Choroid plexus epithelial cell (primary cell): ENCODE measurements at regions not wholly inside any gene's neighbourhood (a gene's known extent, or its start where the extent isn't known, plus 50 kb on each side); places are given as distances from the start of the nearest gene placed in this dataset.

ENCODE experiments used
- DNase-seq: peaks from one replicate; pipeline ENCODE4 v3.0.0-alpha.2; 2010; ENCODE audit warnings: low read depth
- H3K4me3 ChIP-seq: 2 replicates; pipeline ENCODE4 v1.5.1; 2011; ENCODE audit warnings: low read depth, mild to moderate bottlenecking, control low read depth, low read length, moderate library complexity
- TF ChIP-seq, protein P1 (sequence below): conservative IDR thresholded peaks from 2 replicates; pipeline ENCODE4 v1.5.1; 2011; ENCODE audit warnings: low read depth, mild to moderate bottlenecking, control low read depth, inconsistent platforms, low read length, moderate library complexity

DNA sequence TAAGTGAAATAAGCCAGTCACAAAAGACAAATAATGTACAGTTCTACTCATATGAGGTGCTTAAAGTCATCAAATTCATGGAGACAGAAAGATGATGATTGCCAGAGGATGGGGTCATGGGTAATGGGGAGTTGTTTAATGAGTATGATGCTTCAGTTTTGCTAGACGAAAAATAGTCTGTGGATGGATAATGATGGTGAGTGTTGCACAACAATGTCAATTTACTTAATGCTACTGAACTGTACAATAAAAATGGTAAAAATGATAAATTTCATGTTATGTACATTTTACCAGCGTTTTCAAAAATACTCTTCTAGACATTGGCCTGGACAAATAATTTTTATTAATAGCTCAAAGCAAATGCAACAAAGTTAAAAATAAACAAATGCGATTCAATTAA lies 118.5 kb upstream of the KYNU start:
- TF ChIP-seq, protein P1, sequence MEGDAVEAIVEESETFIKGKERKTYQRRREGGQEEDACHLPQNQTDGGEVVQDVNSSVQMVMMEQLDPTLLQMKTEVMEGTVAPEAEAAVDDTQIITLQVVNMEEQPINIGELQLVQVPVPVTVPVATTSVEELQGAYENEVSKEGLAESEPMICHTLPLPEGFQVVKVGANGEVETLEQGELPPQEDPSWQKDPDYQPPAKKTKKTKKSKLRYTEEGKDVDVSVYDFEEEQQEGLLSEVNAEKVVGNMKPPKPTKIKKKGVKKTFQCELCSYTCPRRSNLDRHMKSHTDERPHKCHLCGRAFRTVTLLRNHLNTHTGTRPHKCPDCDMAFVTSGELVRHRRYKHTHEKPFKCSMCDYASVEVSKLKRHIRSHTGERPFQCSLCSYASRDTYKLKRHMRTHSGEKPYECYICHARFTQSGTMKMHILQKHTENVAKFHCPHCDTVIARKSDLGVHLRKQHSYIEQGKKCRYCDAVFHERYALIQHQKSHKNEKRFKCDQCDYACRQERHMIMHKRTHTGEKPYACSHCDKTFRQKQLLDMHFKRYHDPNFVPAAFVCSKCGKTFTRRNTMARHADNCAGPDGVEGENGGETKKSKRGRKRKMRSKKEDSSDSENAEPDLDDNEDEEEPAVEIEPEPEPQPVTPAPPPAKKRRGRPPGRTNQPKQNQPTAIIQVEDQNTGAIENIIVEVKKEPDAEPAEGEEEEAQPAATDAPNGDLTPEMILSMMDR, result no peak
- no peak for DNase-seq
- H3K4me3 ChIP-seq, result no peak overlapping the region

DNA sequence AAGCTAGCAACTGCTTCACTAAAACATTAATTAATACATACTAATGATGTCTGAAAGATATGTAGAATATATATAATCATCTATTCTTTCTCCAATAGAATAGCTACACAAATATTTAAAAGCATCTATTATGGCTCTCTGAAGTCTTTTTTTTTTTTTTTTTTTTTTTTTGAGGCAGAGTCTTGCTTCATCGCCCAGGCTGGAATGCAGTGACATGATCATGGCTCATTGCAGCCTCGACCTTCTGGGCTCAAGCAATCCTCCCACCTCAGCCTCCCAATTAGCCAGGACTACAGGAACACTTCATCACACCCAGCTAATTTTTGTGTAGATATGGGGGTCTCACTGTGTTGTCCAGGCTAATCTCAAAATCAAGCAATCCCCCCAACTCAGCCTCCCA lies 120.4 kb upstream of the KYNU start:
- peak; percentile 21 for DNase-seq
- TF ChIP-seq, protein P1, result no peak
- H3K4me3 ChIP-seq, result no peak overlapping the region

DNA sequence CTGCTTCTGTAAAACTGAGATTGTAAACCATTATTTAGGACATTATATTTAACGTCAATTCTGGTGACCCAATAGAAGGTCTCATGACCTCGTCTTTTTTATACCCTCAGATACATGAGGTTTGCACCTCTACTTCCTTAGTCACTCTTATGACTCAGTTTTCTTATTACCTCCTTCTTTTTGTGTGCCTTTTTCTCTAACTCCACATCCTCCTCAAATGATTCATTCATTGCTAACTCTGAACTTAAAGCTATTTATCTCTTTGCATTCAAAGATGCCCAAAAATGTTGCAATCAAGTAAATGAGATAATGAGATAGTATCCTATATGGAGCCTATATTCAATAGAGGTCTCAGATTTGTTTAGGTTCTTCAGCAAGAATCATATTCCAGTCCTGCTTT lies 121.0 kb upstream of the KYNU start:
- no peak overlapping the region for H3K4me3 ChIP-seq
- DNase-seq, result peak; percentile 49
- TF ChIP-seq, protein P1, result no peak

DNA sequence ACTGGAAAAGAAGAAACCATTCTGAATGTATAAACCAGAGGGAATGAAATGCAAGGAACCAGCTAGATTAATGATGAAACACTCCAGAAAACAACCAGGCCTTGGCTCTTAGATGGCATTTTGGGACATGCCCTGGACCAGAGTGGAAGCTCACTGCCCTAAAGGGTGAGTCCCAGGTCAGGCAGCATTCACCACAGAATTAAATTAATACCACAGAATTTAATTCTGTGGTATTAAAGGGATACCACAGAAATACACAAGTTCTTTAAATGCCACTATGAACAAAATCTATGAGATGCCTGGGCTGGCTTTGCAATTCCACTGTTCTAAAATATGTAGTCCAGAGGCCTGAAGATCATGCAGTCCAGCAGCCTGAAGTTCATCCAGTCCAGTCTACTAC lies 122.3 kb upstream of the KYNU start:
- H3K4me3 ChIP-seq, result no peak overlapping the region
- TF ChIP-seq, protein P1, result no peak
- no peak for DNase-seq

DNA sequence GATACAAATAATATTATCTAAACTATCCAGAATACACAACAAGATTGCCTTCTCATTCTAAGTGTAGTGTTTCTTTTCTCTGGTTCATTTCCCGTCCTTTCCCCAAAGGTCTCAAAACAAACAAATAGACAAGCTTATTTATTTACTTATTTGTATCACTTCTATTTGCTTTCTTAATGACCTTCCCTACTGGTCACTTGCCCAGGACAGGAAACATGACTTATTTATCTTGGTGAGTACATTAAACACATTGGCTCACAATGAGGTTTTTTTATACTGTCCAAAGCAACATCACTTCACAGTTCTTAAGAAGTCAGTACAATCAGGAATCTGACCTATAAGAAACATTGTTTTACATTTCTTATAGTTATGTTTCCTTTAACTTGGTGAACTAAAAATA lies 123.3 kb upstream of the KYNU start:
- TF ChIP-seq, protein P1, result no peak
- DNase-seq, result peak; percentile 13
- H3K4me3 ChIP-seq, result no peak overlapping the region

DNA sequence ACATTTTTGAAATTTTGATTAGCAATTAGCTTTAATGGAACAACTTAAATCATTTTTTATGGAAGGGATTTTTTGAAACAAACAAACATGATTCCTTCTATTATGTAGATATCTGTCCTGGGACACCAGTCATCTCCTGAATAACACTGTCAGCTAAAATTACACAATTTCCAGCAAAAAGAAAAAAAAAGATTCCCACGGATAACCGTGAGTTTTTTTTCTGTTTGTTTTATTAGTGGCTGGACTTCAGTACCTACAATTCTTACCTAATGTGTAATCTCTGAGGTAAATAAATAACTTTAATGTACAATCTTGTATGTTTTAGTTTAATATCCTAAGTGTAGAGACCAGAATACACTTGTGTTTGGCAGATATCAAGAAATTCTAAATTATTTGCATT lies 126.6 kb upstream of the KYNU start:
- DNase-seq, result no peak
- no peak overlapping the region for H3K4me3 ChIP-seq
- TF ChIP-seq, protein P1, result no peak

DNA sequence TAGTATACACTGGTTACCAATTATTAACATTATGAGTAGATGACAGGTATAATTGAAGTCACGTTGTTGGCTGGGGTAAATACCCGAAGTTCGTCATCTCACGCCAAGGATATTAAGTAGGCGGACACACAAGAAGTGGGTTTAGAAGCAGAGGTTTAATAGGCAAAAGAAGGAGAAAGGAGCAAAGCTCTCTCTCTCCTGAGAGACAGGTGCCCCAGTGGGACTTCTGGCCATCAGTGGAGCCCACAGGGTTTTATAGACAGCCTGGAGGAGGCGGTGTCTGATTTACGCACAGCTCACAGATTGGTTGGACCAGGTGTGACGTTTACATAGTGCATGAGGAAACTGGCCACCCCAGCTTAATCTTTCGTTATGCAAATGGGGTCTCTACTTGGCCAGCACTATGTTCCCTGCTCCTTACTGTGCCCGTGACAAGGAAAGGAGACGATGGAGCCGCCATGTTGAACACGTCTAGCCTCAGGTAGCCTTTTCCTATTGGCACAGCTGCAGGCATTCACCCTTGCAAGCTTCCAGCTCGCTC lies 128.8 kb upstream of the KYNU start:
- DNase-seq, result no peak
- H3K4me3 ChIP-seq, result no peak overlapping the region
- TF ChIP-seq, protein P1, result no peak
